ENCODE measurements at regions not wholly inside any gene's neighbourhood (a gene's known extent, or its start where the extent isn't known, plus 50 kb on each side); places are given as distances from the start of the nearest gene placed in this dataset.

DNA sequence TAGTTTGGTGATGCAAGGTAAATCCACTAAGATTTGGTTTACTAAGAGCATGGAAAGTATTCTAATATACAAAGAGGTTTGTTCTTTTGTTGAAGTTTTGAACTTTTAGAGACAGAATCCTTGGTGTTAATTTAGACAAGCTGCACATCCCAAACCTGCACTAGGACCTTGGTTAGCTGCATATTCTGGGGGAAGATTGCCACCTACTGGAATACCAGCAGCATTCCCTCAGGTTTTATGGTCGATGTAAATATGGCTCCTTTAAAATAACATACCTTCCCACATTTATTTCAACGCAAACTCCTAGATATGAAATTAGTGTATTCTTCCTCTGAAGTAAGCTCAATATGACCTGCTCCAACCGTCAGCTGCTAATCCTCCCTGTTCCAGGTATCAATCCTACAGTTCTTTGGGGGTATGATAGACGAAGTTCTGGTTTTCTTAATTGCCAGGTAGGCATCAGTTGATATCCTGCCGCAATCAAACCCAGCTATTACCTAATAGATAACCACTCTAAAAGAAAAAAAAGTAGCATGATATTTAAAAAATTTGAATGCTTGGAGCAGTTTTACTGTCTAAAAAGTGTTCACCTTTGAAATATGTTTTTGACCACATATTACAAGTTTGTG is 624.1 kb downstream of the ISL1 start:
- no peak overlapping the region for H3K9ac ChIP-seq
- H3K4me2 ChIP-seq, result no peak overlapping the region
- H3K27ac ChIP-seq, result no peak overlapping the region
- H3K4me3 ChIP-seq, result no peak overlapping the region
- Mint-ChIP-seq H3K36me3 (no peaks in the 10 kb centered on the region), H3K4me3 (no peak overlapping the region), H3K27ac (no peak overlapping the region), H3K4me1 (no peaks in the 10 kb centered on the region), H3K27me3 (ENCODE audit: insufficient read depth, low read depth) (peaks cover 11% of the 10 kb centered on the region), H3K9me3 (no peaks in the 10 kb centered on the region)
- no peaks in the 10 kb centered on the region for H3K36me3 ChIP-seq
- no peaks in the 10 kb centered on the region for H3K27me3 ChIP-seq
- no peak overlapping the region for H2AFZ ChIP-seq (replicated peaks)
- no peaks in the 10 kb centered on the region for H3K9me3 ChIP-seq (ENCODE audit: low read depth)
- TF ChIP-seq, protein P1, sequence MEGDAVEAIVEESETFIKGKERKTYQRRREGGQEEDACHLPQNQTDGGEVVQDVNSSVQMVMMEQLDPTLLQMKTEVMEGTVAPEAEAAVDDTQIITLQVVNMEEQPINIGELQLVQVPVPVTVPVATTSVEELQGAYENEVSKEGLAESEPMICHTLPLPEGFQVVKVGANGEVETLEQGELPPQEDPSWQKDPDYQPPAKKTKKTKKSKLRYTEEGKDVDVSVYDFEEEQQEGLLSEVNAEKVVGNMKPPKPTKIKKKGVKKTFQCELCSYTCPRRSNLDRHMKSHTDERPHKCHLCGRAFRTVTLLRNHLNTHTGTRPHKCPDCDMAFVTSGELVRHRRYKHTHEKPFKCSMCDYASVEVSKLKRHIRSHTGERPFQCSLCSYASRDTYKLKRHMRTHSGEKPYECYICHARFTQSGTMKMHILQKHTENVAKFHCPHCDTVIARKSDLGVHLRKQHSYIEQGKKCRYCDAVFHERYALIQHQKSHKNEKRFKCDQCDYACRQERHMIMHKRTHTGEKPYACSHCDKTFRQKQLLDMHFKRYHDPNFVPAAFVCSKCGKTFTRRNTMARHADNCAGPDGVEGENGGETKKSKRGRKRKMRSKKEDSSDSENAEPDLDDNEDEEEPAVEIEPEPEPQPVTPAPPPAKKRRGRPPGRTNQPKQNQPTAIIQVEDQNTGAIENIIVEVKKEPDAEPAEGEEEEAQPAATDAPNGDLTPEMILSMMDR (IDR thresholded peaks at IDR 0.05), result peak; percentile 91
- no peak for TF ChIP-seq EZH2phosphoT487 (IDR thresholded peaks at IDR 0.05)
- no peaks in the 10 kb centered on the region for H3K4me1 ChIP-seq
- no peaks in the 10 kb centered on the region for H3K79me2 ChIP-seq (ENCODE audit: low read depth)
- H3F3A ChIP-seq (ENCODE audit: low read depth), result no peaks in the 10 kb centered on the region
- DNase-seq (ENCODE audit: low spot score), result peak; percentile 67
- no peaks in the 10 kb centered on the region for H4K20me1 ChIP-seq (ENCODE audit: low read depth)

DNA sequence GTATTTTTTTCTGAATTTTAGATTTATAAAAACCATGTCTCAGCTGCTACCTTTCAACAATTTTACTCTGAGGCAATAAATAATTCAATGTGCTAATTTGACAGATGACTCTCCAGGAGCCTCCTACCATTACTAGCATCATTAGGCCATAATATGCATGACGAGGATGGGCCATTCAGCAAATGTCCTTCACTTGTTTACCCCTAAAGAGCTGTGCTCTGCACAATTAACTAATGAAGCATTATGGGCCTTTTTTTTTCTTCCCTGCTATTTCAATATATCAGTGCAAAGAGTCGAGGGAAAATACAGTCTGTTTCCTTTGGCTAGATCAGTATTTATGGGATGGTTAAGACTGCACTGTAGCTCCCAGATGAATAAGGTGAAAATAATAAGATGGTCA is 627.2 kb downstream of the ISL1 start:
- Mint-ChIP-seq H3K4me1 (no peaks in the 10 kb centered on the region), H3K4me3 (no peak overlapping the region), H3K27me3 (ENCODE audit: insufficient read depth, low read depth) (peaks cover 5% of the 10 kb centered on the region), H3K36me3 (no peaks in the 10 kb centered on the region), H3K27ac (no peak overlapping the region), H3K9me3 (no peaks in the 10 kb centered on the region)
- Histone ChIP-seq H3K9me3 (ENCODE audit: low read depth) (no peaks in the 10 kb centered on the region), H3K27ac (no peak overlapping the region), H3F3A (ENCODE audit: low read depth) (peaks cover 10% of the 10 kb centered on the region), H2AFZ (replicated peaks) (no peak overlapping the region), H3K79me2 (ENCODE audit: low read depth) (no peaks in the 10 kb centered on the region), H3K27me3 (no peaks in the 10 kb centered on the region), H3K36me3 (no peaks in the 10 kb centered on the region), H3K4me1 (peaks cover 16% of the 10 kb centered on the region), H3K4me3 (no peak overlapping the region), H4K20me1 (ENCODE audit: low read depth) (no peaks in the 10 kb centered on the region), H3K9ac (no peak overlapping the region), H3K4me2 (no peak overlapping the region)
- TF ChIP-seq EZH2 (IDR thresholded peaks at IDR 0.05), result no peak
- TF ChIP-seq EZH2phosphoT487 (IDR thresholded peaks at IDR 0.05), result no peak
- TF ChIP-seq, protein P1 (IDR thresholded peaks at IDR 0.05), result no peak
- DNase-seq (ENCODE audit: low spot score), result no peak

DNA sequence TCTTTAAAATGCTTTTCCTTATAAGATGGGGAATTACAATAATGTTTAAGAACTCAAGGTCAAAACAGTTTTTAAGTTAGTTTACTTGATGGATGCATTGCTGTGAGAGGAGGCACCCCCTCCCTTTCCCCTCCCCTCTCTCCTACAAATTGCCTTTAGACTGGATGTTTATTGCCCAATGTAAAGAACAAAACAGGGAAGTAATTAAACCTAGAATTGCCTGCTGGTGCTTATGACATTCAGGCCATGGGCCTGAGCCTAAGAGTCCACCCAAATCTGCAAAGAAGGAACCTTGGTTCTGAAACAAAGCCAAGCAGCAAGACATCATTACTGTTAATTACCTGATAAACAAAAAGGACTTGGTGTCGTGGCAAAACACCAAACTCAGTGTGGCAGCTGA is 630.3 kb downstream of the ISL1 start:
- no peak for TF ChIP-seq EZH2phosphoT487 (IDR thresholded peaks at IDR 0.05)
- TF ChIP-seq, protein P1 (IDR thresholded peaks at IDR 0.05), result no peak
- no peak for TF ChIP-seq EZH2 (IDR thresholded peaks at IDR 0.05)
- no peaks in the 10 kb centered on the region for H3K9me3 ChIP-seq (ENCODE audit: low read depth)
- H3K27ac ChIP-seq, result no peak overlapping the region
- no peaks in the 10 kb centered on the region for H3K27me3 ChIP-seq
- Mint-ChIP-seq H3K9me3 (no peaks in the 10 kb centered on the region), H3K36me3 (no peaks in the 10 kb centered on the region), H3K4me3 (no peak overlapping the region), H3K27ac (no peak overlapping the region), H3K27me3 (ENCODE audit: insufficient read depth, low read depth) (peaks cover 5% of the 10 kb centered on the region), H3K4me1 (no peaks in the 10 kb centered on the region)
- no peaks in the 10 kb centered on the region for H4K20me1 ChIP-seq (ENCODE audit: low read depth)
- no peaks in the 10 kb centered on the region for H3K36me3 ChIP-seq
- H3K79me2 ChIP-seq (ENCODE audit: low read depth), result no peaks in the 10 kb centered on the region
- H3K4me2 ChIP-seq, result peak overlapping the region; percentile 21
- peak; percentile 33 for DNase-seq (ENCODE audit: low spot score)
- H3F3A ChIP-seq (ENCODE audit: low read depth), result peaks cover 10% of the 10 kb centered on the region
- no peak overlapping the region for H3K9ac ChIP-seq
- no peak overlapping the region for H2AFZ ChIP-seq (replicated peaks)
- peaks cover 16% of the 10 kb centered on the region for H3K4me1 ChIP-seq
- H3K4me3 ChIP-seq, result no peak overlapping the region
